ENCODE measurements at regions not wholly inside any gene's neighbourhood (a gene's known extent, or its start where the extent isn't known, plus 50 kb on each side); places are given as distances from the start of the nearest gene placed in this dataset.

- TF ChIP-seq MAX (IDR thresholded peaks at IDR 0.05) (no peak), EP300 (IDR thresholded peaks at IDR 0.05; ENCODE audit: borderline replicate concordance) (no peak), CREB1 (IDR thresholded peaks at IDR 0.05; ENCODE audit: low read depth) (no peak)
These were observed 72.2 kb upstream of the ZNF479 start for GRCh38 chr7:57204411-57204811.
